ENCODE measurements at regions not wholly inside any gene's neighbourhood (a gene's known extent, or its start where the extent isn't known, plus 50 kb on each side); places are given as distances from the start of the nearest gene placed in this dataset.
"Not testable (repeated sequence)": the region's sequence is repeated elsewhere in the genome, so short reads cannot be mapped to it uniquely, and the experiment has no call there.

GRCh38 chr2:101645886-101646285, 51.6 kb upstream of the MAP4K4 start:
- not testable (repeated sequence) for H3K4me3 ChIP-seq (ENCODE audit: low read depth in 1 of 3, low read length in 3 of 3); H3K27me3 ChIP-seq (ENCODE audit: control insufficient read depth in 3 of 3, insufficient read depth in 3 of 3, low read length in 3 of 3); H3K9me3 ChIP-seq (ENCODE audit: control insufficient read depth in 2 of 2, insufficient read depth in 1 of 2, low read depth in 1 of 2, low read length in 1 of 2); H3K36me3 ChIP-seq (ENCODE audit: control insufficient read depth in 3 of 3, insufficient read depth in 2 of 3, low read depth in 1 of 3, low read length in 3 of 3); FAIRE-seq; DNase-seq; H3K4me1 ChIP-seq (ENCODE audit: control insufficient read depth in 3 of 3, insufficient read depth in 2 of 3, low read depth in 1 of 3, low read length in 2 of 3); H3K27ac ChIP-seq (ENCODE audit: low read depth in 1 of 3, low read length in 2 of 3)
- 96 to 97% (median 97%) methylated on average over 7 of the region's 7 CpGs for WGBS, 3 donors

- Histone ChIP-seq H3K4me1 (ENCODE audit: control insufficient read depth in 3 of 3, insufficient read depth in 2 of 3, low read depth in 1 of 3, low read length in 2 of 3) (no peaks in the 10 kb centered on the region), H3K27ac (ENCODE audit: low read depth in 1 of 3, low read length in 2 of 3) (no peak overlapping the region), H3K9me3 (ENCODE audit: control insufficient read depth in 2 of 2, insufficient read depth in 1 of 2, low read depth in 1 of 2, low read length in 1 of 2) (no peaks in the 10 kb centered on the region), H3K4me3 (ENCODE audit: low read depth in 1 of 3, low read length in 3 of 3) (no peak overlapping the region), H3K36me3 (ENCODE audit: control insufficient read depth in 3 of 3, insufficient read depth in 2 of 3, low read depth in 1 of 3, low read length in 3 of 3) (no peaks in the 10 kb centered on the region), H3K27me3 (ENCODE audit: control insufficient read depth in 3 of 3, insufficient read depth in 3 of 3, low read length in 3 of 3) (no peaks in the 10 kb centered on the region)
- FAIRE-seq (no peak), DNase-seq (no peak)
- 75 to 90% (median 82%) methylated on average over 1 of the region's 1 CpG for WGBS, 3 donors
These were observed 52.6 kb upstream of the MAP4K4 start for GRCh38 chr2:101644842-101645383.

- H3K4me3 ChIP-seq (ENCODE audit: low read depth in 1 of 3, low read length in 3 of 3) = no peak overlapping the region
- H3K4me1 ChIP-seq (ENCODE audit: control insufficient read depth in 3 of 3, insufficient read depth in 2 of 3, low read depth in 1 of 3, low read length in 2 of 3) = no peaks in the 10 kb centered on the region
- no peaks in the 10 kb centered on the region for H3K9me3 ChIP-seq (ENCODE audit: control insufficient read depth in 2 of 2, insufficient read depth in 1 of 2, low read depth in 1 of 2, low read length in 1 of 2)
- DNase-seq (no peak), FAIRE-seq (no peak)
- no peaks in the 10 kb centered on the region for H3K36me3 ChIP-seq (ENCODE audit: control insufficient read depth in 3 of 3, insufficient read depth in 2 of 3, low read depth in 1 of 3, low read length in 3 of 3)
- H3K27me3 ChIP-seq (ENCODE audit: control insufficient read depth in 3 of 3, insufficient read depth in 3 of 3, low read length in 3 of 3) = no peaks in the 10 kb centered on the region
- no peak overlapping the region for H3K27ac ChIP-seq (ENCODE audit: low read depth in 1 of 3, low read length in 2 of 3)
- WGBS, 3 donors = 81 to 94% (median 81%) methylated on average over 1 of the region's 1 CpG
These were observed 54.4 kb upstream of the MAP4K4 start for GRCh38 chr2:101643004-101643524.

GRCh38 chr2:101638817-101639605, 58.5 kb upstream of the MAP4K4 start:
- Histone ChIP-seq H3K4me3 (ENCODE audit: low read depth in 1 of 3, low read length in 3 of 3) (no peak overlapping the region), H3K4me1 (ENCODE audit: control insufficient read depth in 3 of 3, insufficient read depth in 2 of 3, low read depth in 1 of 3, low read length in 2 of 3) (no peaks in the 10 kb centered on the region), H3K36me3 (ENCODE audit: control insufficient read depth in 3 of 3, insufficient read depth in 2 of 3, low read depth in 1 of 3, low read length in 3 of 3) (no peaks in the 10 kb centered on the region), H3K9me3 (ENCODE audit: control insufficient read depth in 2 of 2, insufficient read depth in 1 of 2, low read depth in 1 of 2, low read length in 1 of 2) (no peaks in the 10 kb centered on the region), H3K27ac (ENCODE audit: low read depth in 1 of 3, low read length in 2 of 3) (no peak overlapping the region), H3K27me3 (ENCODE audit: control insufficient read depth in 3 of 3, insufficient read depth in 3 of 3, low read length in 3 of 3) (no peaks in the 10 kb centered on the region)
- FAIRE-seq = no peak
- DNase-seq = no peak
- 89 to 91% (median 90%) methylated on average over 17 of the region's 17 CpGs for WGBS, 3 donors

- Histone ChIP-seq H3K27me3 (ENCODE audit: control insufficient read depth in 3 of 3, insufficient read depth in 3 of 3, low read length in 3 of 3) (no peaks in the 10 kb centered on the region), H3K4me1 (ENCODE audit: control insufficient read depth in 3 of 3, insufficient read depth in 2 of 3, low read depth in 1 of 3, low read length in 2 of 3) (no peaks in the 10 kb centered on the region), H3K36me3 (ENCODE audit: control insufficient read depth in 3 of 3, insufficient read depth in 2 of 3, low read depth in 1 of 3, low read length in 3 of 3) (no peaks in the 10 kb centered on the region), H3K4me3 (ENCODE audit: low read depth in 1 of 3, low read length in 3 of 3) (no peak overlapping the region), H3K27ac (ENCODE audit: low read depth in 1 of 3, low read length in 2 of 3) (no peak overlapping the region), H3K9me3 (ENCODE audit: control insufficient read depth in 2 of 2, insufficient read depth in 1 of 2, low read depth in 1 of 2, low read length in 1 of 2) (no peaks in the 10 kb centered on the region)
- WGBS, 3 donors = 67 to 73% (median 73%) methylated on average over 12 of the region's 12 CpGs
- no peak for FAIRE-seq
- no peak for DNase-seq
These were observed 59.3 kb upstream of the MAP4K4 start for GRCh38 chr2:101638181-101638711.

- Histone ChIP-seq H3K9me3 (ENCODE audit: control insufficient read depth in 2 of 2, insufficient read depth in 1 of 2, low read depth in 1 of 2, low read length in 1 of 2) (no peaks in the 10 kb centered on the region), H3K27me3 (ENCODE audit: control insufficient read depth in 3 of 3, insufficient read depth in 3 of 3, low read length in 3 of 3) (no peaks in the 10 kb centered on the region), H3K27ac (ENCODE audit: low read depth in 1 of 3, low read length in 2 of 3) (no peak overlapping the region), H3K4me1 (ENCODE audit: control insufficient read depth in 3 of 3, insufficient read depth in 2 of 3, low read depth in 1 of 3, low read length in 2 of 3) (no peaks in the 10 kb centered on the region), H3K36me3 (ENCODE audit: control insufficient read depth in 3 of 3, insufficient read depth in 2 of 3, low read depth in 1 of 3, low read length in 3 of 3) (no peaks in the 10 kb centered on the region), H3K4me3 (ENCODE audit: low read depth in 1 of 3, low read length in 3 of 3) (no peak overlapping the region)
- FAIRE-seq (no peak), DNase-seq (peak in 1 of 2 donors; percentile 62)
- 50 to 87% (median 58%) methylated on average over 18 of the region's 18 CpGs for WGBS, 3 donors
These were observed 67.1 kb upstream of the MAP4K4 start for GRCh38 chr2:101630224-101630949.

GRCh38 chr2:101628030-101628392, 69.5 kb upstream of the MAP4K4 start:
- Histone ChIP-seq H3K27ac (ENCODE audit: low read depth in 1 of 3, low read length in 2 of 3) (no peak overlapping the region), H3K9me3 (ENCODE audit: control insufficient read depth in 2 of 2, insufficient read depth in 1 of 2, low read depth in 1 of 2, low read length in 1 of 2) (no peaks in the 10 kb centered on the region), H3K4me3 (ENCODE audit: low read depth in 1 of 3, low read length in 3 of 3) (no peak overlapping the region), H3K27me3 (ENCODE audit: control insufficient read depth in 3 of 3, insufficient read depth in 3 of 3, low read length in 3 of 3) (no peaks in the 10 kb centered on the region), H3K36me3 (ENCODE audit: control insufficient read depth in 3 of 3, insufficient read depth in 2 of 3, low read depth in 1 of 3, low read length in 3 of 3) (no peaks in the 10 kb centered on the region), H3K4me1 (ENCODE audit: control insufficient read depth in 3 of 3, insufficient read depth in 2 of 3, low read depth in 1 of 3, low read length in 2 of 3) (no peaks in the 10 kb centered on the region)
- no peak for DNase-seq
- 93 to 94% (median 94%) methylated on average over 14 to 15 of the region's 16 CpGs for WGBS, 3 donors
- no peak for FAIRE-seq

- DNase-seq = no peak
- no peak overlapping the region for H3K4me3 ChIP-seq (ENCODE audit: low read depth in 1 of 3, low read length in 3 of 3)
- 87% methylated on average over 14 of the region's 14 CpGs for WGBS, 3 donors
These were observed 70.0 kb upstream of the MAP4K4 start for GRCh38 chr2:101627285-101628029.

More at GRCh38 chr2:101627285-101628029, 70.0 kb upstream of the MAP4K4 start:
- no peak overlapping the region for H3K27ac ChIP-seq (ENCODE audit: low read depth in 1 of 3, low read length in 2 of 3)
- no peaks in the 10 kb centered on the region for H3K36me3 ChIP-seq (ENCODE audit: control insufficient read depth in 3 of 3, insufficient read depth in 2 of 3, low read depth in 1 of 3, low read length in 3 of 3)
- H3K9me3 ChIP-seq (ENCODE audit: control insufficient read depth in 2 of 2, insufficient read depth in 1 of 2, low read depth in 1 of 2, low read length in 1 of 2) = no peaks in the 10 kb centered on the region
- no peaks in the 10 kb centered on the region for H3K27me3 ChIP-seq (ENCODE audit: control insufficient read depth in 3 of 3, insufficient read depth in 3 of 3, low read length in 3 of 3)
- H3K4me1 ChIP-seq (ENCODE audit: control insufficient read depth in 3 of 3, insufficient read depth in 2 of 3, low read depth in 1 of 3, low read length in 2 of 3) = no peaks in the 10 kb centered on the region
- FAIRE-seq = no peak

Data from small intestine (tissue), 7 donors.